WTC11 (cell line): ENCODE measurements at regions not wholly inside any gene's neighbourhood (a gene's known extent, or its start where the extent isn't known, plus 50 kb on each side); places are given as distances from the start of the nearest gene placed in this dataset.
"Not testable (repeated sequence)": the region's sequence is repeated elsewhere in the genome, so short reads cannot be mapped to it uniquely, and the experiment has no call there.

Source experiments
- CBFB ChIP-seq: sonication (generic); formaldehyde crosslinking; IDR thresholded peaks from 2 replicates; pipeline ENCODE4 v1.8.1; 2022; ENCODE audit warnings: mild to moderate bottlenecking, low read depth, missing genetic modification reagents
- FOXP1 ChIP-seq: sonication (generic); formaldehyde crosslinking; IDR thresholded peaks from 2 replicates; pipeline ENCODE4 v1.8.0; 2022; ENCODE audit warnings: missing genetic modification reagents, mild to moderate bottlenecking, moderate library complexity, borderline replicate concordance
- NFYB ChIP-seq: sonication (generic); formaldehyde crosslinking; conservative IDR thresholded peaks from 2 replicates; pipeline ENCODE4 v1.8.0; 2022; ENCODE audit warnings: low read depth, missing genetic modification reagents
- NR2C2 ChIP-seq: sonication (generic); formaldehyde crosslinking; IDR thresholded peaks from 2 replicates; pipeline ENCODE4 v1.8.0; 2022; ENCODE audit warnings: mild to moderate bottlenecking, missing genetic modification reagents
- PRRX2 ChIP-seq: fragments of 250-450 bp; sonication (Bioruptor Pico); IDR thresholded peaks from 2 replicates; pipeline ENCODE4 v1.8.0; 2021; ENCODE audit warnings: mild to moderate bottlenecking
- TCF7 ChIP-seq: sonication (generic); formaldehyde crosslinking; IDR thresholded peaks from 2 replicates; pipeline ENCODE4 v1.8.0; 2022; ENCODE audit warnings: mild to moderate bottlenecking, low read depth, missing genetic modification reagents, moderate library complexity
- ZNF263 ChIP-seq: sonication (generic); formaldehyde crosslinking; IDR thresholded peaks from 2 replicates; pipeline ENCODE4 v1.8.1; 2022; ENCODE audit warnings: low read depth, mild to moderate bottlenecking, moderate library complexity, missing genetic modification reagents
- TF ChIP-seq, protein P1 (sequence below): fragments of 200-600 bp; IDR thresholded peaks from 2 replicates; pipeline ENCODE4 v1.8.0; 2022; ENCODE audit warnings: antibody characterized with exemption
- TF ChIP-seq, protein P2 (sequence below): sonication (generic); formaldehyde crosslinking; IDR thresholded peaks from 2 replicates; pipeline ENCODE4 v1.8.1; 2023; ENCODE audit warnings: mild to moderate bottlenecking, missing genetic modification reagents, moderate library complexity
- TF ChIP-seq, protein P3 (sequence below): sonication (generic); formaldehyde crosslinking; conservative IDR thresholded peaks from 2 replicates; pipeline ENCODE4 v1.8.1; 2022; ENCODE audit warnings: mild to moderate bottlenecking, missing genetic modification reagents

GRCh38 chr9:41658116-41658515 lies 469.0 kb upstream of the ZNG1F start:
- TF ChIP-seq, protein P1, sequence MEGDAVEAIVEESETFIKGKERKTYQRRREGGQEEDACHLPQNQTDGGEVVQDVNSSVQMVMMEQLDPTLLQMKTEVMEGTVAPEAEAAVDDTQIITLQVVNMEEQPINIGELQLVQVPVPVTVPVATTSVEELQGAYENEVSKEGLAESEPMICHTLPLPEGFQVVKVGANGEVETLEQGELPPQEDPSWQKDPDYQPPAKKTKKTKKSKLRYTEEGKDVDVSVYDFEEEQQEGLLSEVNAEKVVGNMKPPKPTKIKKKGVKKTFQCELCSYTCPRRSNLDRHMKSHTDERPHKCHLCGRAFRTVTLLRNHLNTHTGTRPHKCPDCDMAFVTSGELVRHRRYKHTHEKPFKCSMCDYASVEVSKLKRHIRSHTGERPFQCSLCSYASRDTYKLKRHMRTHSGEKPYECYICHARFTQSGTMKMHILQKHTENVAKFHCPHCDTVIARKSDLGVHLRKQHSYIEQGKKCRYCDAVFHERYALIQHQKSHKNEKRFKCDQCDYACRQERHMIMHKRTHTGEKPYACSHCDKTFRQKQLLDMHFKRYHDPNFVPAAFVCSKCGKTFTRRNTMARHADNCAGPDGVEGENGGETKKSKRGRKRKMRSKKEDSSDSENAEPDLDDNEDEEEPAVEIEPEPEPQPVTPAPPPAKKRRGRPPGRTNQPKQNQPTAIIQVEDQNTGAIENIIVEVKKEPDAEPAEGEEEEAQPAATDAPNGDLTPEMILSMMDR, result not testable (repeated sequence)
- TF ChIP-seq, protein P2, sequence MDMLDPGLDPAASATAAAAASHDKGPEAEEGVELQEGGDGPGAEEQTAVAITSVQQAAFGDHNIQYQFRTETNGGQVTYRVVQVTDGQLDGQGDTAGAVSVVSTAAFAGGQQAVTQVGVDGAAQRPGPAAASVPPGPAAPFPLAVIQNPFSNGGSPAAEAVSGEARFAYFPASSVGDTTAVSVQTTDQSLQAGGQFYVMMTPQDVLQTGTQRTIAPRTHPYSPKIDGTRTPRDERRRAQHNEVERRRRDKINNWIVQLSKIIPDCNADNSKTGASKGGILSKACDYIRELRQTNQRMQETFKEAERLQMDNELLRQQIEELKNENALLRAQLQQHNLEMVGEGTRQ, result not testable (repeated sequence)
- not testable (repeated sequence) for TF ChIP-seq ZNF263 (CRISPR knock-in tag); CBFB (CRISPR knock-in tag); PRRX2; FOXP1 (CRISPR knock-in tag); NFYB; TCF7 (CRISPR knock-in tag); NR2C2 (CRISPR knock-in tag)
- TF ChIP-seq, protein P3, sequence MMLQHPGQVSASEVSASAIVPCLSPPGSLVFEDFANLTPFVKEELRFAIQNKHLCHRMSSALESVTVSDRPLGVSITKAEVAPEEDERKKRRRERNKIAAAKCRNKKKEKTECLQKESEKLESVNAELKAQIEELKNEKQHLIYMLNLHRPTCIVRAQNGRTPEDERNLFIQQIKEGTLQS (CRISPR knock-in tag), result not testable (repeated sequence)
